Peyer's patch (tissue), 4 donors: ENCODE measurements at regions not wholly inside any gene's neighbourhood (a gene's known extent, or its start where the extent isn't known, plus 50 kb on each side); places are given as distances from the start of the nearest gene placed in this dataset.

Source experiments
- CTCF ChIP-seq, 6 experiments: fragments of 450-650 bp in 4 of 6; fragments of 200-600 bp in 2 of 6; sonication (generic) in 1 of 6; IDR thresholded peaks; one replicate each; pipeline ENCODE4 v1.5.1; 2017 to 2019; ENCODE audit warnings: antibody characterized with exemption in 6 of 6, mild to moderate bottlenecking in 3 of 6, moderate library complexity in 1 of 6
- POLR2A ChIP-seq, 2 donors: fragments of 450-650 bp; IDR thresholded peaks; one replicate each; pipeline ENCODE4 v1.5.1; 2017; ENCODE audit warnings: antibody characterized with exemption in 2 of 2, mild to moderate bottlenecking in 2 of 2, moderate library complexity in 2 of 2

- TF ChIP-seq CTCF (IDR thresholded peaks at IDR 0.05) (no peak), POLR2A (IDR thresholded peaks at IDR 0.05) (no peak)
Observed at GRCh38 chr14:86088156-86088555, 558.2 kb downstream of the FLRT2 start.
